KG1 (cell line): ENCODE measurements at regions not wholly inside any gene's neighbourhood (a gene's known extent, or its start where the extent isn't known, plus 50 kb on each side); places are given as distances from the start of the nearest gene placed in this dataset.
"Not testable (repeated sequence)": the region's sequence is repeated elsewhere in the genome, so short reads cannot be mapped to it uniquely, and the experiment has no call there.

Source experiments
- DNase-seq: peaks from one replicate; lab custom pipeline; 2025; lab: John Stamatoyannopoulos, UW

DNA sequence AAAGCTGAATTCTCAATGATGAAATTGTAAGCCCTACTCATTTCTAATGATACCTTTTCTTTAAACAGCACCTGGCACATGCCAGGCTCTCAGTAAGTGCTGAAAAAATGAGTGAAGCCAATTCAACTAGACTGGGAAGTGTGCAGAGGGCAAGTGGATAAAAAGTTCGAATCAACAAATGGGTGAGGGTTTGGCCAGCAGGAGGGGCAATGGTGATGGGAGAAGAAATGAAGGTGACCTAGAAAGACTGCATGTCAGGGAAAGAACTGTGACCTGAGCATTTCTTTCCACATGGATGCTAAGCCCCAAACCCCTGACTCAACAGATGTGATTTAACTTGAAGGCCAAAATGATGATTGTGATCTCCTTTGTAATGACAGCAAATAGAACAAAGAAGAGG lies 54.6 kb downstream of the DKK1 start:
- no peak for DNase-seq

DNA sequence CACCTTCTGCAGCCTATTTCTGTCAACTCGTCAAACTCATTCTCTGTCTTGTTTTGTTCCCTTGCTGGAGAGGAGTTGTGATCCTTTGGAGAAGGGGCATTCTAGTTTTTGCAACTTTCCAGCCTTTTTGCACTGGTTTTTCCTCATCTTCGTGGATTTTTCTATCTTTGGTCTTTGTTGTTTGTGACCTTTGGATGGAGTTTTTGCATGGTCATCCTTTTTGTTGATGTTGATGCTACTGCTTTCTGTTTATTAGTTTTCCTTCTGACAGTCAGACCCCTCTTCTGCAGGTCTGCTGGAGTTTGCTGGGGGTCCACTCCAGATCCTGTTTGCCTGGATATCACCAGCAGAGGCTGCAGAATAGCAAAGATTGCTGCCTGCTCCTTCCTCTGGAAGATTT lies 60.1 kb downstream of the DKK1 start:
- not testable (repeated sequence) for DNase-seq

DNA sequence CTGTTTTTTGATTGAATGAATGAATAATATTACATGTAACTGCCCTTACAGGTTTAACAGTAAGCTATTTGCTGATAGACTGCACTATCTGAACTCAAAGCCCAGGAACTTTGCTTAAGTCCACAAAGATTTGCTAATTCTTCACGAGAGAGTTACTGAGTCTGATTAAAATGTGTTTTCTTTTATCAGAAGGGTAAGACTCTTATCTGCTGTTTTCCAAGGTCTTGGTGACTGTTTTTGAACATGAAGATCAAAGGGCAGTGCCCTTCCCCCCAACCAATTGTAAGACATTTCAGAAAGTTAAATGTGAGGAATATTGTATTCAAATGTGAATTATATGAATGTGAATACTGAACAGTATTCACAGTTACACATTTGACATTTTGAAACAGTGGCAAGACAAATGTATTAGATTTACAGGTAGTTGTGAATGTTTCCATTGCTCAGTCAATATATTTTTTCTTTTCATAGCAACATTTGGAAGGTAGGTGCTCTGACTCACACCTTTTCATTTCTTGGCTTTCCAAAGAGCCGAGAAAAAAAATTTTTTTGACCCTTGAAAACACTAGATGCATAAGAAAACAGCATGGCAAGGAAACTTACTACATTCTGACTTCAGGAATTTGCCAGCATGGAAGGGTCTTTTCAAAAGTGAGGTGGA lies 62.7 kb downstream of the DKK1 start:
- DNase-seq = no peak

DNA sequence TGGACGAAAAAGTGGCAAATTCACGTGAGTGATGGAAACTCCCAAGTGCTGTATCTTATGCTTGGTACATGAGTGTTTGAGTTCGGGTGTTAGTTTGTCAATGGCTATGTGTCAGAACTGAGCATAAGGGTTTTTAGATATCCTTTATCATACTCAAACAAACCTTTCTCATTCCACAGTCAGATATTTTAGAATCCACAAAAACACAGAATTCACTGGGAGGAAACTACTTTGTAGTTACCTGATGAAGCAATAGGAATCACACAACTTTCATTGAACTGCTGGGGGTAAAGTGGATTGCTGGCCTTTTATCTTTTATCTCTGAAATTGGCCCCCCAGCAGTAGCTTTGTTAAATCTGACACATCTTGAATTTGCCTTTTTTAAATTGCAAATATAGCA lies 64.0 kb downstream of the DKK1 start:
- DNase-seq = no peak

DNA sequence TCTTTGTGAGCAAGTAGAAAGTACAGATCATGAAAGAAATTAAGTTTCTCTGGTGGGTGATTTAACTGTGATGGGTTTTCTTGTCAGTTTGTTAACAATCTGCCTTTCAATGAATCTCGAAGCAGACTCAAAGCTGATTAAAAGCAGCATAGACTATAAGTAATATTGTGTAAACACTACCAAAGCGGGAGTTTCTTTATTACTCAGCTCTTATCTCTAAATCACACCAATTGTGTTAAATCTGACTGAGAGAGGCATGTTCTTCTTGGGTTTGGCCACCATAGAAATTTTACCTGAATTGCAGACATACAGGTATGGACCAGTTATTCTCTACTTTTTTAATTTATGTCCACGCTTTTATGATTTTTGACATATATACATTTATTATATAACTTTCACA lies 65.2 kb downstream of the DKK1 start:
- no peak for DNase-seq

DNA sequence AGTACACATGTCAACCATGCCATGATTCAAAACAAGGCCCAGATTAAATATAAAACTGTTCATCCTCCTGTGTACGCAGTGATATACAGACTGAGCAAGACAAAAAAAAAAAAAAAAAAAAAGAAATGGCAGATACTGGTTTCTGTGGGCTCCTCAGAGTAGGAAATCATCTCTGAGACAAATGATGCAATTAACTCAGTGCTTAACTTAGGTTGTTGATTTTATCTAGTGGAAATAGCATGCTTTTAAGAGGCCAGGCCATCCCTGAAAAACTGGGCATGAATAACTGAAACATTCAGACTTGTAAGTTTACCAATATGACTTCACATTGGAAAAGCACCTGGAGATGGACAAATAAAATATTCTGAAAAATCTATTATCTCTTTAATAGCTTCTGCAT lies 69.0 kb downstream of the DKK1 start:
- DNase-seq = no peak

DNA sequence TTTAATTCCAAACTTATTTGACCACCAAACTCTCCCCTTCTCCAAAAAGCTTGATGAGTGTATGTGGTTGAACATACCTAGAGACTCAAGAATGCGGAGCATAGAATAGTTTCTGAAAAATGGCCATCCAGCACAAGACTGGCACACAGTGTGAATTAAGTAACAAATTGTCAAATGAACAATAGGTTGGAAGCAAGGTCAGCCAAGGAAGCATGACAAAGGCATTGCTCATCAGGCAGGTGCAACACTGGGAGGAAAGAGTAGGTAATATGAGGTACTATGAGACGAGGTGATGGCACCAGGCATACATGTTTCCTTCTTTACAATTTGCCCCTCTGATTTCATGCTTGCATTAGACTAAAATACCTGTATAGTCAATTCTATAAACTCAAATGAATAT lies 73.7 kb downstream of the DKK1 start:
- no peak for DNase-seq

DNA sequence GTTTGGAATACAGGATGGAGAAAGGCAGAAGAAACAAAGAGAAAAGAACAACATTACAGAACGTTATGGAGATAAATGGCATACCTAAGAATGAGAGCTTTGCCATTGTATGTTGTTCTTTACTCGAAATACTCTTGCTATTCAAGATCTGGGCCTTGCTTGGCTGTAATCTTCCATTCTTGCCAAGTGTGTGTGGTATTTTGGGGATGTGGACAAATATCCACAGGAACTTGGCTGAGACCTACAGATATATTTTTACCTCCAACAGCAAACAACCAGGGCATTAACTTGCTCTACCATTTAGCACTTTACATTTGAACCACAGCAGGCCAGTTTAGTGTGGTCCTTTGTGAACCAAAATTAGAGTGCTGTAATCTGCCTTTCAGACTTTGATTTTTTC lies 76.3 kb downstream of the DKK1 start:
- DNase-seq = no peak

DNA sequence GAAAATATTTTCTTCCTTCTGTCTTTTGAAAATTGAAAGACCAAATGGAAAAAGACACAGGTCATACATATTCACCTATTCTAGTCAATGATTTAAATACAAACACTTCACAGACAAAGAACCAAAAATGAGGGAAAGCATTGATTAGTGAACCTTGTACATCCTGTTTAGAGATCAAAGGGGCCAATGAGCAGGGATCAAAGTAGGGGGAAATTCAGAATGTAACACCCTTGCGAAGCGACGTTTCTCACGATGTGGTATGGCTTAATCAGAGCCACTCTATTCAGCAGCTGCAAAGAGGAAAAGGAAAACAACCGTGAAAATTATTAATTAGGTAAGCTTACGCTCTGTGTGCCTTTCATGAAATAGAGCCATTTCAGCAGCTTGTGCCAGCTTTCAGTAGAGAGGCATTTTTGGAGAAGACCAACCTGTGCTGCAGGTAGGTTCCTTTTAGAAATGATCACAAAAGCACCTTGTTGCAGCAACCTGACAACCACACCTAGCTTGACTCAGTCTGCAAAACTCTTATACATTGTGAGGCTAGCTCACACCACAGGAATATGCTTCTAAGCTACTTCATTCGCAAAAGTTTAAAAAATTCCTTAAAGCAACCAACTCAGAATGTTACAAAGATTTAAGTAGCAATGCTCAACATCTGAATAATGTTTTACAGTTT lies 78.0 kb downstream of the DKK1 start:
- DNase-seq = no peak

DNA sequence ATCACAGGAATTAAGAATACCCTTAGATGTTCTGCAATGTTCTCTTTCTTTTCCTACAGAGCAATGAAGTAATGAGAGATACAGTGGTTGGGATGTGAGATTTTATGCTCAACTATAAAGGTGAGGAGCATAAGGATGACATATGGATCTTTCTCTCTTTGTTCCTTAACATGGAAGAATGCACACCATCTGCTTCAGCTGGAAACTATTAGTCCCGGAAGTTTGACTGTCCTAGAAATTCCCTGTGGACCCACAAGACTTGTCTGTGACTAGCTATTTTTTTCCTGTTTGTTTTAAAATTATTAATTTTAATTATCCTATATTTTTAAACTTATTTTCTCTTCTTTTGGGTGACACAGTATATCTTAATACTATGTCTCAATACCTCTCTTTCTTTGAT lies 80.2 kb downstream of the DKK1 start:
- DNase-seq = no peak

DNA sequence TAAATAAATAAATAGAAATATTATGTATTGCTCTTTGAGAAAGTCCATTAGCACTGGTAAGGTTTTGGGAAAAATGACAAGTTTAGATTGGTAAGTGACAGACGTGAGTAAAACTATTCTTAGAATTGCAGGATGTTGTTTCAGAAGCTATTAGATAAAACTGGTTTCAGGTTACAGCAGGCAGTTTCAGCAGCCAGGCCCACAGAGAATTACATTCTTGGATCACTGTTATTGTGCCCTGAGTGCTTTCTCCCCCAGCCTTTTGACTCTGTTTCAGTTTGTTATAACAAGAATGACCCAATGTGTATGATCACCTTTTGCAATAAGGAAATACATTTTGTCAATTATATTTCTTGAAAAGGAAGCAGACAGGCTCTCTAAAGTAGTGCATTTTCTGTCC lies 86.5 kb downstream of the DKK1 start:
- DNase-seq = no peak

DNA sequence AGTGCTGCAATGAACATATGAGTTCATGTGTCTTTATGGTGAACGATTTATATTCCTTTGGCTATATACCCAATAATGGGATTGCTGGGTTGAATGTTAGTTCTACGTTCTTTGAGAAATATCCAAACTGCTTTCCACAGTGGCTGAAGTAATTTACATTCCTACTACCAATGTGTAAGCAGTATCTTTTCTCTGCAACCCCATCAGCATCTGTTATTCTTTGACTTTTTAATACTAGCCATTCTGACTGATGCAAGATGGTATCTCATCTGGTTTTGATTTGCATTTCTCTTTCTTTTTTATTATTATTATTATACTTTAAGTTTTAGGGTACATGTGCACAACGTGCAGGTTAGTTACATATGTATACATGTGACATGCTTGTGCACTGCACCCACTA lies 89.7 kb downstream of the DKK1 start:
- DNase-seq = not testable (repeated sequence)

DNA sequence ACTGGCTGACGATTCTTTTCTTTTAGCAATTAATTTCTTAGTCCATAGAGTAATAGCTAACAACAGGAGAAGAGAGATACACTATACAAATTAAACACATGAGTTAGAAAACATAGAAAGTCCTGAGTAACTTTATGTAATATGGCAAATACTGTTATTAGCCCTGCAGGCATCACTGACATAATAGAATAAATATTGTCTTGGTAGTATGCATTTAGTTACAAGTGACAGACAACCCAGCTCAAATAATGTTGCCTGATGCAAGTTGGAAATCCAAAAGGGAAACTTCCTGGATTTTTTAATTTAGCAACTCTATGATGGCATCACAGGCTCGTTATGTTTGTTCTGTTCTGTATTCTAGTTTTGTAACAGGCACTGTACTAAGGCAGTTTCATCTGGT lies 95.1 kb downstream of the DKK1 start:
- DNase-seq = no peak

DNA sequence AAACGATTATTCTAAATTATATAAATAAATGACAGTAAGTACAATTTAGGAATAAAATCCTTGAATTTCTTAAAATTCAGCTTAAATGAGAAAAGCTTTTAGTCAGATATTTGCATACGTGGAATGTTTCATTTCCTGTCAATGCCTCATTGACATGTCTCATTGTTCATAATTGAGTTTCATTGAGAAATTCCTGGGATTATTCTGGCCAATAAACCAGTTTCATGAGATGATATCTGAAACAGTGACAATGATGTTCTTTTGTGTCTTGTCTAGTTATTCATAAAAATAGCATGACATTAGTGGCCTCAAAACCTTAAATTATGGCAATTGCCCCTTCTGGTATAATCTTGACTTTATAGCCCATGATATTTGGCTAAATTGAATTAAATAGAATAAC lies 95.8 kb downstream of the DKK1 start:
- DNase-seq = no peak

DNA sequence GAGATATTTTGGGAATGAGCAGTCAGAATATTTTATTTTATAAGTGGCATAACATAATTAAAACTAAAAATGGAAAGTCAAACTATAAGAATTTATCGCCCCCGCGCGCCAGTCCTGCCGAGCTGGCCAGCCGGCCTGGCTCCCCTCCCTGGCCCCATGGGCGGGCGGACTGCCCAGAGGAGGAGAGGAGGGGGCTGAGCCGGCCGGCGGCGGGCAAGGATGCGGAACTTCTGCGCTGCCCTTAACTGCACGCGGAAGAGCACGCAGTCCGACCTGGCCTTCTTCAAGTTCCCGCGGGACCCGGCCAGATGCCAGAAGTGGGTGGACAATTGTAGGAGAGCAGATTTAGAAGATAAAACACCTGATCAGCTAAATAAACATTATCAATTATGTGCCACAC lies 96.8 kb downstream of the DKK1 start:
- DNase-seq = no peak

DNA sequence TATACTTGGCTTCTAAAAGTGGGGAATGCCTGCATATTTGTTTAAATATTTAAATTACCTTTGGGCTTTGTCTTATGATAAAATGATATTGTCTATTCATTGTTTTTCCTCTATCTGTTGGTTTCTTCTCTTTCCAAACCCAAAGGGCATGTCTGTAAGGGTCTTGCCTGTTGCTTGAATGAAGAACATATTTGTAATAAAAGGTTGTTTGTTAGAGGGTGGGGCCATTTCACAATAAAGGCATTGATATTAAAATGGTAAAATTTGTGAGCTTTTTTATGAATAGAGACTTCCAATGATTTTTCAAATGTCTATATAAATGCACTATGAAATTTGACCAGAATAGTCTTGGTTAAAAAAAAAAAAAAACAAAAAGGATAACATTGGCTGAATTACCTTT lies 105.2 kb downstream of the DKK1 start:
- no peak for DNase-seq

DNA sequence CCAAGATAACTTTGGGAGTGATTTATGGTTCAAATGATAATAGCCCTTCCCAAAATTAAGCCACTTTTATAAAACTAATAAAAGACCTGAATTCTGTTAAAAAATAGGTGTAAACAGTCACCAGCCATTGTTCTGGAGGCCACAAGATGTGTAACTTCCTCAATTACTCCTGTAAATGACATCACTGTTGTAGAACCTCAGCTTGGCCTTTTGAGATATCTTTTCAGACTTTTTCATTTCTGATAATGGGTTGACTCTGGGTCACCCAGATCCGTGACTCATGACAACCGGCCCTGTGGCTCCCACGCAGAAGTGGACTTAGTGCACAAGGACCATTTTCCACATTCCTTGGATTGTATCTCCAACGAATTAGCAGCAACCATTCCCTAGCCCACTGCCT lies 106.6 kb downstream of the DKK1 start:
- DNase-seq = no peak

DNA sequence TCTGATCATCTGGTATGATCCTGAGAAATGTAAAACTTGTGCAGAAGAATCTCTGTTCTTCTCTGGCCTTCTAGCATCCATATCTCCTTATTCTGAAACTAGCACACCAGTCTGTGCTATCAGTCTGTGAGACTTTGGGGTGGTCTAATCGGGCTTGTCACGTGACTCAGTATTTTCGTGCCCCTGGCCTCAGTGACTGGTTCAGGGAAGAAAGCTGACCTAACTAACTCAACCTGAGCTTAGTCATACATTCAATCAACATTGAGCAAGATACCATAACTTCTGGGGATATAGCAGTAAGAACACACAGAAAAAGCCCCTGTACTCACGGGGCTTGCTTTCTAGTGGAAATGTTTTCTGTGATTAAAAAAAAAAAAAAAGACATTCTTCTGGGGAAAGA lies 109.3 kb downstream of the DKK1 start:
- DNase-seq = no peak

DNA sequence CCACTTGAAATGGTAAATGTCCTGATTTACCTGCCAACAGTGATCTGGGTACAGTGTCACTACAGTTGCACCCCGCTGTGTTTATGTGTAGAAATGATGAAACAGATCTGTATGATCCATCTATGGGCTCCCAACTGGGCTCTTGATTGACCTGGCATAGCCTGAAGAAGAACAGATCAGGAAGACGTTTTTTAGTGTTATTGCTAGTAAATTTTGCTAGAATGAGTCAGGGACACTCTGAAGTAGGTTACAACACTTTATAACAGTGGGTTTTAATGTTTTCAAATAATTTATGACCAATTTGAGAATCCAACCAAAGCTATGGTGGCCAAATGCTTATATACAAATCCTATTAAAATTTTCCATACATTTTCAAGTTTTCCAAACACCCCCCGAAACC lies 110.3 kb downstream of the DKK1 start:
- no peak for DNase-seq

DNA sequence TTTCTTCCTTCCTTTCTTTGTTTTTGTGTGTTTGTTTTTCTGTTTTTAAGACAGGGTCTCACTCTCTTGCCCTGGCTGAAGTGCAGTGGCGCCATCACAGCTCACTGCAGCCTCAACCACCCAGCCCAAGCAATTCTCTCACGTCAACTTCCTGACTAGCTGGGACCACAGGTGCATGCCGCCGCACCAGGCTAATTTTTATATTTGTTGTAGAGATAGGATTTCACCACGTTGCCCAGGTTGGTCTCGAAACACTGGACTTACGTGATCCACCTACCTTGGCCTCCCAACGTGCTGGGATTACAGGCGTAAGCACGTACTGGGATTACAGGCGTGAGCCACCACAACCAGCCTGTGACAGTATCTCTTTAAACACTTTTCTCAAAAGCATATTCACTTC lies 120.7 kb downstream of the DKK1 start:
- no peak for DNase-seq

DNA sequence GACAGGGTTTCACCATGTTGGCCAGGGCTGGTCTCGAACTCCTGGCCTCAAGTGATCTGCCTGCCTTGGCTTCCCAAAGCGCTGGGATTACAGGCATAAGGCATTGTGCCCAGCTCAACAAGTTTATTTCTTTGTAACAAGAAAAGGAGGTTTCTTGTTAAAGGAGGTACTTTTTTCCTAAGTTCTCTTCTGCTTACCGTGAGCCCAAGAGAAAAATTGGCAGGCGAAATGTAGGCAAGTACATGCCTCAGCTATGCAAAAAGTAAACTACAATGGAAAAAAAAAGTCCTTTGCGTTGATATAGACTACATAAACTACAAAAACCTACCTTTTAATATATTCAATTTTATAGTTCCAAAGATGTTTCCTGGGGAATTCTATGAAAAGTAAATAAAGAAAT lies 122.6 kb downstream of the DKK1 start:
- no peak for DNase-seq

DNA sequence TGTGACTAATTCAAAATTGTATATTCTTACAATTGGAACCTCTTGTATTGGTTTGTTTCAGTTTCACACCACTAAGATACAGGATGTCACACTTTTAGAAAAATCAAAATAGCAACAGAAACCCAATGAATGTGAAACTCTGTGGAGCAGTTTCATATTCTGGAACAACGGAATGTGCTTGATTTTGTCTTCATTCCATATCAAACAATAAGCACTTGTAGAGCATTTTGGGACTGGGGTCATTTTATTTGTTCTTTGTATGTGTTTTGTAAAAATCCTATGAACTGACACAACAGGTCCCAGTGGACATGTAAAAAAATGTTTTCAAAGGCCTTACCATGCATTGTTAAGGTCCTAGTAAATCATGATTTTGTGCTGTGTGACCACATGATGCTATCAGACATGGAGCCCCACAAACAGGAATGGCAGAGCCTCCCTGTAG lies 123.1 kb downstream of the DKK1 start:
- DNase-seq = no peak

DNA sequence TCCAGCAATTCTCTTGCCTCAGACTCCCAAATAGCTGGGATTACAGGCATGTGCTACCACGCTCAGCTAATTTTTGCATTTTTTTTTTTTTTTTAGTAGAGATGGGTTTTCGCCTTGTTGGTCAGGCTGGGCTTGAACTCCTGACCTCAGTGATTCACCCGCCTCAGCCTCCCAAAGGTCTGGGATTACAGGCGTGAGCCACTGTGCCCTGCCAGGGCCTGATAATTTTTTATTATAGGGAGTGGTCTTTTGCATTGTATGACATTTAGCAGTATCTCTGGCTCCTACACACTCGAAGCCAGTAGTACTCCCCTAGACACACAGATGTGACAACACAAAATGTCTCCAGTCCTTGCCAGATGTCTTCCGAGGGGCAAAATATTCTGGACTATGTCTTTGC lies 124.0 kb downstream of the DKK1 start:
- DNase-seq = no peak

DNA sequence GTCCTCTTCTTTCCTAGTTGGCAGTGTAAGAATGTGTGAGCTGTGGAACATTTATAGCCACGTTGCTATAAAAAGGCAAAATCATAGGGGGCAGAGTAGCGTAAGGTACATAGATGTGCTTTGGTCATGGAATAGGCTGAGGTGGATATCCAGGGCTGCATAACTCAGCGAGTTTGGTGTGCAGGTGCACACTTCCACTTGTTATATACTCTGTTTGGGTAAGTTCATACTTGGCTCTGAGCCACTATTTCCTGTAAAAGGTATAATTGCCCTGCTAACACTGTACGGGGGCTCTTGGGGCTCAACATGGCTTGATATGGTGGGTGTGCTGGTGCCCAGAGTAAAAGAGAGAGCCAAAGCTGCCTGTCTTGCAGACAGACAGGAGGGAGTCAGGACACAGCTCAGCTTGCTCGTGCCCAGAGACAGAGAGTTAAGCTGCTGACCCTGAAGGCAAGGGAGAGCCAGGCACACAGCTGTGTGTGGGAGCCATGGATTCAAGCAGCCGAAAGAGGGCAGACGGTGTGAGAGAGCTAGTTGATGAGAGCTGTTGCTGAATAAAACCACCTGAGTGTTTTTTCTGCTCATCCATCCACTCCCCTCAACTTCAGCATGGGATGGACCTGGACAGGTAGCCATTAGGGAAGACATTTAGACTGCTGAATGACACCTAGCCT lies 126.7 kb downstream of the DKK1 start:
- DNase-seq = no peak
